Erythroblast (primary cell): ENCODE measurements at regions not wholly inside any gene's neighbourhood (a gene's known extent, or its start where the extent isn't known, plus 50 kb on each side); places are given as distances from the start of the nearest gene placed in this dataset.

ENCODE experiments used
- GATA1 ChIP-seq: IDR thresholded peaks from 2 replicates; pipeline ENCODE4 v1.6.1; 2011; ENCODE audit warnings: low read depth, mild to moderate bottlenecking, control low read depth, low read length, moderate library complexity
- POLR2A ChIP-seq: IDR thresholded peaks from 2 replicates; pipeline ENCODE4 v1.6.1; 2011; ENCODE audit warnings: mild to moderate bottlenecking, low read length

DNA sequence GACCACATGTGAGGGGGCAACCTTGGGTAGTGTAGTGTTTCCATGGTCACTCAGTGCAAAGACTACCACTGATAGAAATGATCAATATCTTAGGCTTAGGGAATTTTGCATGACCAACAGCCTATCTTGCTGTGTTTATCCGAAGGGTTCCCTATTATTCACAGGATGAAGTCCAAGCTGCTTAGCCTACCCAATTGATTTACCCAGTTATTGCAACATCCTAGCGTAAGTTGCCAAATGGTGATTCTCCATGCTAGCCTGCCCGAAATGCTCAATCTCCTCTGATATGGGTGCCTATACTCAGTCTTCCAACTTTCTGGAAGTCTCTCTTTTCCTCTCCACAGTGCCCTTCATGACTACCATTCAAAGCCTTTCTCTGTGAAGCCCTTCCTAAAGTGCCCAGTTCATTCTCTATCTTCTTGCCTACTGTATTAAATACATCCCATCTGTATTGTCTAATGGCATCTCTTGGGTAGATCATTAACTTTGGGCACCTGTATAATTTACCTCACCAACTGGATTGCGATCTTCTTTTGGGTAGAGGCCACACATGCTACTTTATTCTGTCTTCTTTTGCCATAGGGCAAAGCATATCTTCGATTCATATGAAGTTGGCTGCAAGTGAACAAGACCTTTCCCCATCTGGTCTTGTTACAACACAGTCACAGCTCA, 240.5 kb downstream of the CLIC5 start:
- no peak for TF ChIP-seq POLR2A
- TF ChIP-seq GATA1 = no peak
